Erythroblast (primary cell): ENCODE measurements at regions not wholly inside any gene's neighbourhood (a gene's known extent, or its start where the extent isn't known, plus 50 kb on each side); places are given as distances from the start of the nearest gene placed in this dataset.

Experiments
- GATA1 ChIP-seq: IDR thresholded peaks from 2 replicates; pipeline ENCODE4 v1.6.1; 2011; ENCODE audit warnings: low read depth, mild to moderate bottlenecking, control low read depth, low read length, moderate library complexity
- POLR2A ChIP-seq: IDR thresholded peaks from 2 replicates; pipeline ENCODE4 v1.6.1; 2011; ENCODE audit warnings: mild to moderate bottlenecking, low read length

GRCh38 chr13:59061621-59062020, 1102.1 kb downstream of the DIAPH3 start:
- TF ChIP-seq POLR2A (no peak), GATA1 (no peak)
